LNCaP clone FGC (cell line): ENCODE measurements at regions not wholly inside any gene's neighbourhood (a gene's known extent, or its start where the extent isn't known, plus 50 kb on each side); places are given as distances from the start of the nearest gene placed in this dataset.

Experiments used
- DNase-seq: peaks from one replicate; pipeline ENCODE4 v3.0.0-alpha.2; 2011; ENCODE audit warnings: low read depth
- H3K4me3 ChIP-seq: 2 replicates; pipeline ENCODE4 v1.5.1; 2011; ENCODE audit warnings: mild to moderate bottlenecking, low read depth, low read length, control low read depth
- TF ChIP-seq, protein P1 (sequence below): IDR thresholded peaks from 2 replicates; pipeline ENCODE4 v1.5.1; 2012; ENCODE audit warnings: mild to moderate bottlenecking; ENCODE audit not compliant: control insufficient read depth, insufficient read depth; ENCODE audit errors: extremely low read depth

DNA sequence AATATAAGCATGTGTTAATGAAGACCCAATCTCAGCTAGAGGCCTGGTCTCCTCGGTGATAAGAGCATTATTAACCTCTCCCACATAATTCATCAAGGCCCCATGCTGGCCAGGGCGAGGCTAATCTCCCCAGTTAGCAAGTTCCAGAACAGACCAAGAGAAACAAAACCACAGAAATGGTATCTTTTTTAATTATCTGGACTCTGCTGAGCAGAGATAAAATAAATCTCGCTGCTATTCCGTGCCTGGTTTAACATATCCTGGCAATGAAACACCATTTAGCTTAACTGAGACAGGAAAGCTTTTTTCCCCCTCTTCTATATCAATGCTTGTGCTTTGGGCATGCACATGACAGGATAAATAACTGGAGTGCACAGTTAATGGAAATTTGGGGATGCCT lies 72.5 kb upstream of the ARHGEF3 start:
- TF ChIP-seq, protein P1, sequence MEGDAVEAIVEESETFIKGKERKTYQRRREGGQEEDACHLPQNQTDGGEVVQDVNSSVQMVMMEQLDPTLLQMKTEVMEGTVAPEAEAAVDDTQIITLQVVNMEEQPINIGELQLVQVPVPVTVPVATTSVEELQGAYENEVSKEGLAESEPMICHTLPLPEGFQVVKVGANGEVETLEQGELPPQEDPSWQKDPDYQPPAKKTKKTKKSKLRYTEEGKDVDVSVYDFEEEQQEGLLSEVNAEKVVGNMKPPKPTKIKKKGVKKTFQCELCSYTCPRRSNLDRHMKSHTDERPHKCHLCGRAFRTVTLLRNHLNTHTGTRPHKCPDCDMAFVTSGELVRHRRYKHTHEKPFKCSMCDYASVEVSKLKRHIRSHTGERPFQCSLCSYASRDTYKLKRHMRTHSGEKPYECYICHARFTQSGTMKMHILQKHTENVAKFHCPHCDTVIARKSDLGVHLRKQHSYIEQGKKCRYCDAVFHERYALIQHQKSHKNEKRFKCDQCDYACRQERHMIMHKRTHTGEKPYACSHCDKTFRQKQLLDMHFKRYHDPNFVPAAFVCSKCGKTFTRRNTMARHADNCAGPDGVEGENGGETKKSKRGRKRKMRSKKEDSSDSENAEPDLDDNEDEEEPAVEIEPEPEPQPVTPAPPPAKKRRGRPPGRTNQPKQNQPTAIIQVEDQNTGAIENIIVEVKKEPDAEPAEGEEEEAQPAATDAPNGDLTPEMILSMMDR = no peak
- no peak overlapping the region for H3K4me3 ChIP-seq
- DNase-seq = no peak

GRCh38 chr3:56870436-56870835 lies 68.7 kb upstream of the ARHGEF3 start:
- DNase-seq = no peak
- TF ChIP-seq, protein P1 = no peak
- no peak overlapping the region for H3K4me3 ChIP-seq

DNA sequence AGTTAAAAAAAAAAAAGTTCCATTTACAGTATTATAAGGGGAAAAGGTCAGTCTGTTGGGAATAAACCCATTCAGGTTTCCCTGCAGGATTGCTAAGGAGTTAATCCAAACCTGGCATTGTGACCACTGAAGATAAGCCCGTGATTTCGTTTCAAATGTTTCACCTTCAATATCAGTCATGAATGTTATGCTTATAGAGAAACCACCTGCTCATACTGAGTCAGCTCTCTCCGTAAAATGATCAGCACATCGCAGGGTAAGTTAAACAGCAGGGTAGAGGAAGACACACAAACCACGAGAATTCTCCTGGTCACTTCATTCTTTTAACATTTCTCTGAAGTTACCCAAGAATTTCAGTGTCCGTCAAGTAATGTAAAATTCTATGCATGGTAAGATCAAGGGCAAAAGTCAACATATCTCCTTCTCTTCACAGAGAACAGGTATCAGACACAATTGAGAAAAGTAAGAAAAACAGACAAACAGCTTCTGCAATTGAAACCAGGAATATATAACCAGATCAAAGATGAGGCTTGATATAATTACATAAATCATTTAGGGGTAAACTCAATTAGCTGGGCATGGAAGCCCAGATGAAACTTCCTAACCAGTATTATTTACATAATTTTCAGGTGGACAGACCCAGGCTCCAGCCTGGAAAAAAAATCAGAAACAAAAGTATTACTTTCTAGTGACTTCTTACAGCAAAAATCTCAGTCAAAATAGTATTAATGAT lies 67.6 kb upstream of the ARHGEF3 start:
- TF ChIP-seq, protein P1 = no peak
- no peak for DNase-seq
- H3K4me3 ChIP-seq = no peak overlapping the region

- DNase-seq = no peak
- TF ChIP-seq, protein P1 = no peak
- H3K4me3 ChIP-seq = no peak overlapping the region
Observed at GRCh38 chr3:56868706-56869105, 67.0 kb upstream of the ARHGEF3 start.

DNA sequence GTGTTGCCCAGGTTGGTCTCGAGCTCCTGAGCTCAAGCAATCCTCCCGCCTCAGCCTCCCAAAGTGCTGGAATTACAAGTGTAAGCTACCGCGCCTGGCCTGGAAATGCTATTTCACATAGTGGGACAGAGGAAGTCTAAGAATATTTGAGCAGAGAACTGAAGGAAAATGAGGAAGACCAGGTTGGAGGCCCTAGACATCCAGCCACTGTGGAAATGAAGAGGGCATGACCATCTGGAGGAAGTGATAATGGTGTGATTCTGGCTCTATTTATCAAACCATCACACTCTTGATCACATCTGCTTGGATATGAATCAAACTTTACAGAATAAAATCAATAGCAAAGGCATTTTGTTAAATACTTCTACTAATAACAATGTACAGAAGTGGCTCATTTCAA lies 65.9 kb upstream of the ARHGEF3 start:
- no peak for DNase-seq
- TF ChIP-seq, protein P1 = no peak
- H3K4me3 ChIP-seq = no peak overlapping the region

- TF ChIP-seq, protein P1 = no peak
- no peak overlapping the region for H3K4me3 ChIP-seq
- no peak for DNase-seq
Observed at GRCh38 chr3:56864918-56865524, 63.3 kb upstream of the ARHGEF3 start.
